ENCODE measurements at regions not wholly inside any gene's neighbourhood (a gene's known extent, or its start where the extent isn't known, plus 50 kb on each side); places are given as distances from the start of the nearest gene placed in this dataset.

DNA sequence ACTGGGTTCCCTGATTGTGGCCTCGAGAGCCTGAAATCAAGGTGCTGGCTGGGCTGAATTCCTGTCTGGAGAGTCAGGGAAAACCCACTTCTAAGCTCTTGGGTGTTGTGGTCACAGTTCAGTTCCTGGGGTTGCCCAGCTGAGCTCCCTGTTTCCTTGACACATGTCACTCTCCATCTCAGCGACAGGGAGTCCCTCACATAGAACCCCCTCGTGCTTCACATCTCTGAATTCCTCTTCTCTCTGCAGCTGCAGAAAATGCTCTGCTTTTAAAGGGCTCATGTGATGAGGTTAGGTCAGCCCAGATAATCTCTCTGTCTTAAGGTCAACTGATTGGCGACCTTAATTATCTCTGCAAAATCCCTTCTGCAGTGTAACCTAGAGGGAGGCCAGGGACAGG lies 53.5 kb upstream of the NFIL3 start:
- DNase-seq (no peak), ATAC-seq (no peak)
- H3K9me3 ChIP-seq = no peaks in the 10 kb centered on the region
- H3K4me3 ChIP-seq = no peak overlapping the region
- TF ChIP-seq, protein P1, sequence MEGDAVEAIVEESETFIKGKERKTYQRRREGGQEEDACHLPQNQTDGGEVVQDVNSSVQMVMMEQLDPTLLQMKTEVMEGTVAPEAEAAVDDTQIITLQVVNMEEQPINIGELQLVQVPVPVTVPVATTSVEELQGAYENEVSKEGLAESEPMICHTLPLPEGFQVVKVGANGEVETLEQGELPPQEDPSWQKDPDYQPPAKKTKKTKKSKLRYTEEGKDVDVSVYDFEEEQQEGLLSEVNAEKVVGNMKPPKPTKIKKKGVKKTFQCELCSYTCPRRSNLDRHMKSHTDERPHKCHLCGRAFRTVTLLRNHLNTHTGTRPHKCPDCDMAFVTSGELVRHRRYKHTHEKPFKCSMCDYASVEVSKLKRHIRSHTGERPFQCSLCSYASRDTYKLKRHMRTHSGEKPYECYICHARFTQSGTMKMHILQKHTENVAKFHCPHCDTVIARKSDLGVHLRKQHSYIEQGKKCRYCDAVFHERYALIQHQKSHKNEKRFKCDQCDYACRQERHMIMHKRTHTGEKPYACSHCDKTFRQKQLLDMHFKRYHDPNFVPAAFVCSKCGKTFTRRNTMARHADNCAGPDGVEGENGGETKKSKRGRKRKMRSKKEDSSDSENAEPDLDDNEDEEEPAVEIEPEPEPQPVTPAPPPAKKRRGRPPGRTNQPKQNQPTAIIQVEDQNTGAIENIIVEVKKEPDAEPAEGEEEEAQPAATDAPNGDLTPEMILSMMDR (IDR thresholded peaks at IDR 0.05) = no peak
- H3K27me3 ChIP-seq (ENCODE audit: low read depth) = peaks cover 4% of the 10 kb centered on the region
- no peaks in the 10 kb centered on the region for H3K4me1 ChIP-seq
- intact Hi-C loops (cut with DNase I) = no loop called here
- H3K36me3 ChIP-seq = no peaks in the 10 kb centered on the region
- no peak overlapping the region for H3K27ac ChIP-seq

DNA sequence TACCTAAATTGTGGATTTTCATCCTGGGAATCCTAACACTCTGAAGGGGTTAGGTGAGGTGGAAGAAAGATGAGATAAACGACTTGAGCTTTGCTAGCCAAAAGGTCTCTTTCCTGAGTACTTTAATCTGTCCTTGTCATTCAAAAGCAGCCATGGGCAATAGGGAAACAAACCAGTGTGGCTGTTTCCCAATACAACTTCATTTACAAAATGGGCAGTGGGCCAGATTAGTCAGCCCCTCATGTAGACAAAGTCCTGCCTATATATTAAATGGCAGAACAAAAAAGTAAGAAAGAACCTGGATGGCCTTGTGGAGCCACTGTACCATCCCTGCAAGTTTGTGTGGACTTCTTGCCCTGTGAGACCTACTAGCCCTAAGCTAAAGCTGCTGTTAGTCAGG lies 51.0 kb upstream of the NFIL3 start:
- Histone ChIP-seq H3K36me3 (no peaks in the 10 kb centered on the region), H3K9me3 (no peaks in the 10 kb centered on the region), H3K4me1 (no peaks in the 10 kb centered on the region), H3K27ac (no peak overlapping the region), H3K27me3 (ENCODE audit: low read depth) (peaks cover 4% of the 10 kb centered on the region), H3K4me3 (no peak overlapping the region)
- DNase-seq (no peak), ATAC-seq (no peak)
- TF ChIP-seq, protein P1 (IDR thresholded peaks at IDR 0.05) = no peak
- intact Hi-C loops (cut with DNase I) = no loop called here
